ENCODE measurements at regions not wholly inside any gene's neighbourhood (a gene's known extent, or its start where the extent isn't known, plus 50 kb on each side); places are given as distances from the start of the nearest gene placed in this dataset.
A peak's percentile ranks its signal among the peaks of the same experiment; 100 is the strongest.

GRCh38 chr9:82599336-82599949 lies 463.5 kb downstream of the RASEF start:
- H3K27ac ChIP-seq (ENCODE audit: low read depth, low read length): no peak overlapping the region
- Mint-ChIP-seq H3K27ac (no peak overlapping the region), H3K9me3 (no peaks in the 10 kb centered on the region), H3K27me3 (ENCODE audit: insufficient read depth) (no peaks in the 10 kb centered on the region), H3K4me1 (peaks cover 29% of the 10 kb centered on the region), H3K36me3 (ENCODE audit: low read depth) (no peaks in the 10 kb centered on the region), H3K4me3 (no peak overlapping the region)
- TF ChIP-seq, protein P1, sequence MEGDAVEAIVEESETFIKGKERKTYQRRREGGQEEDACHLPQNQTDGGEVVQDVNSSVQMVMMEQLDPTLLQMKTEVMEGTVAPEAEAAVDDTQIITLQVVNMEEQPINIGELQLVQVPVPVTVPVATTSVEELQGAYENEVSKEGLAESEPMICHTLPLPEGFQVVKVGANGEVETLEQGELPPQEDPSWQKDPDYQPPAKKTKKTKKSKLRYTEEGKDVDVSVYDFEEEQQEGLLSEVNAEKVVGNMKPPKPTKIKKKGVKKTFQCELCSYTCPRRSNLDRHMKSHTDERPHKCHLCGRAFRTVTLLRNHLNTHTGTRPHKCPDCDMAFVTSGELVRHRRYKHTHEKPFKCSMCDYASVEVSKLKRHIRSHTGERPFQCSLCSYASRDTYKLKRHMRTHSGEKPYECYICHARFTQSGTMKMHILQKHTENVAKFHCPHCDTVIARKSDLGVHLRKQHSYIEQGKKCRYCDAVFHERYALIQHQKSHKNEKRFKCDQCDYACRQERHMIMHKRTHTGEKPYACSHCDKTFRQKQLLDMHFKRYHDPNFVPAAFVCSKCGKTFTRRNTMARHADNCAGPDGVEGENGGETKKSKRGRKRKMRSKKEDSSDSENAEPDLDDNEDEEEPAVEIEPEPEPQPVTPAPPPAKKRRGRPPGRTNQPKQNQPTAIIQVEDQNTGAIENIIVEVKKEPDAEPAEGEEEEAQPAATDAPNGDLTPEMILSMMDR (conservative IDR thresholded peaks at IDR 0.05): no peak
- H3K9me3 ChIP-seq (ENCODE audit: control insufficient read depth, low read length): no peaks in the 10 kb centered on the region
- DNase-seq: no peak
- H3K4me1 ChIP-seq (ENCODE audit: control insufficient read depth, insufficient read depth, low read length): peaks cover 4% of the 10 kb centered on the region
- 87 to 100% methylated on average over 1 to 2 of the region's 2 CpGs for WGBS, 2 experiments (ENCODE audit: insufficient coverage in 1 of 2, insufficient read length in 1 of 2)
- no peak overlapping the region for H3K9ac ChIP-seq (ENCODE audit: extremely low read depth, low read length, poor library complexity, severe bottlenecking)
- H3K27me3 ChIP-seq (ENCODE audit: control insufficient read depth, insufficient read depth, low read length, poor library complexity, severe bottlenecking): peaks cover 2% of the 10 kb centered on the region
- H3K36me3 ChIP-seq (ENCODE audit: control insufficient read depth, insufficient read depth, low read length): no peaks in the 10 kb centered on the region
- H3K4me3 ChIP-seq (ENCODE audit: low read length): no peak overlapping the region

DNA sequence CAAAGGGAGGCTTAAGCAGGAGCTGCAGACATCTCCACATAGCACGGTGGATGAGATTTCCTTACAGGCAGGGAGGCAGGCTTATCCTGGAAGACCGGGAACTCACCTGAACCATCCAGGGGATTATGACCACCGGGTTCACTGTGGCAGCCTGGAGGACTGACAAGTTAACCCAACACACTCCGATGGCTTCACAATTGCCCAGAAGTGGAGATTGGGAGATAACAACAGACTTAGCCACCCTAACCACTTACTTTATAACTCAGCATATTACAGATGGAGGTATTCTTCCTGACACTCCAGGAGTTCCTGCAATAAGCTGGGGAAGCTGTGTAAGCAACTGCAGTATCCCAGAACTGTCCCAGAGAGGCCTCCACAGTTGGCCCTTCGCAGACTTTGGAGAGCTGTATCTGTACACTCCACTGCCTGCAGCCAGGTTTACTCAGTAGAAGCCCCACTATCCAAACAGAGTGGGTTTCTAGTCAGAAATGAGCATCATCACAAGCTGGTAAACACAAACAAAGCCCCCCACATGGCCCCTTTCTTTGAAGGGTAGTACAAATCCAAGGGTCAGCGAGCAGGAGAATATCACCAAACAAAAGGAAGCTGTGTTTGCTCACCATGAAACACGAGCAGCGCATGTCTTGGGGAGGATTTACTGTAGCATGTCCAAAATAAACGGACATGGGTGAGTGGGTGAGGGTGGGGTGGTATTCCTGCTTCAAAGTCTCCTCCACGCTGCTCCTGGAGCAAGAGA lies 462.2 kb downstream of the RASEF start:
- Mint-ChIP-seq H3K4me1 (peaks cover 28% of the 10 kb centered on the region), H3K4me3 (no peak overlapping the region), H3K9me3 (no peaks in the 10 kb centered on the region), H3K27ac (no peak overlapping the region), H3K36me3 (ENCODE audit: low read depth) (no peaks in the 10 kb centered on the region), H3K27me3 (ENCODE audit: insufficient read depth) (no peaks in the 10 kb centered on the region)
- Histone ChIP-seq H3K27ac (ENCODE audit: low read depth, low read length) (no peak overlapping the region), H3K4me1 (ENCODE audit: control insufficient read depth, insufficient read depth, low read length) (peaks cover 4% of the 10 kb centered on the region), H3K9ac (ENCODE audit: extremely low read depth, low read length, poor library complexity, severe bottlenecking) (no peak overlapping the region), H3K36me3 (ENCODE audit: control insufficient read depth, insufficient read depth, low read length) (no peaks in the 10 kb centered on the region), H3K9me3 (ENCODE audit: control insufficient read depth, low read length) (no peaks in the 10 kb centered on the region), H3K4me3 (ENCODE audit: low read length) (no peak overlapping the region), H3K27me3 (ENCODE audit: control insufficient read depth, insufficient read depth, low read length, poor library complexity, severe bottlenecking) (peaks cover 6% of the 10 kb centered on the region)
- 94 to 96% methylated on average over 4 to 10 of the region's 10 CpGs for whole genome bisulfite sequencing, 2 experiments (ENCODE audit: insufficient coverage in 1 of 2, insufficient read length in 1 of 2)
- TF ChIP-seq, protein P1 (conservative IDR thresholded peaks at IDR 0.05): no peak
- DNase-seq: peak; percentile 47

- H3K4me3 ChIP-seq (ENCODE audit: low read length): no peak overlapping the region
- no peak overlapping the region for H3K9ac ChIP-seq (ENCODE audit: extremely low read depth, low read length, poor library complexity, severe bottlenecking)
- TF ChIP-seq, protein P1 (conservative IDR thresholded peaks at IDR 0.05): no peak
- H3K27ac Mint-ChIP-seq: no peak overlapping the region
- H3K9me3 ChIP-seq (ENCODE audit: control insufficient read depth, low read length): no peaks in the 10 kb centered on the region
- H3K27me3 Mint-ChIP-seq (ENCODE audit: insufficient read depth): no peaks in the 10 kb centered on the region
- no peak for DNase-seq
- 96 to 100% methylated on average over 1 to 2 of the region's 2 CpGs for WGBS, 2 experiments (ENCODE audit: insufficient coverage in 1 of 2, insufficient read length in 1 of 2)
- no peaks in the 10 kb centered on the region for H3K9me3 Mint-ChIP-seq
- no peak overlapping the region for H3K27ac ChIP-seq (ENCODE audit: low read depth, low read length)
- peaks cover 6% of the 10 kb centered on the region for H3K27me3 ChIP-seq (ENCODE audit: control insufficient read depth, insufficient read depth, low read length, poor library complexity, severe bottlenecking)
- H3K4me3 Mint-ChIP-seq: no peak overlapping the region
- no peaks in the 10 kb centered on the region for H3K36me3 ChIP-seq (ENCODE audit: control insufficient read depth, insufficient read depth, low read length)
- peaks cover 28% of the 10 kb centered on the region for H3K4me1 Mint-ChIP-seq
- no peaks in the 10 kb centered on the region for H3K36me3 Mint-ChIP-seq (ENCODE audit: low read depth)
- peaks cover 4% of the 10 kb centered on the region for H3K4me1 ChIP-seq (ENCODE audit: control insufficient read depth, insufficient read depth, low read length)
Observed at GRCh38 chr9:82601293-82601771, 461.6 kb downstream of the RASEF start.
